OCI-LY7 (cell line): ENCODE measurements at regions not wholly inside any gene's neighbourhood (a gene's known extent, or its start where the extent isn't known, plus 50 kb on each side); places are given as distances from the start of the nearest gene placed in this dataset.

Experiments used
- EZH2phosphoT487 ChIP-seq: fragments of 200-600 bp; sonication (generic); IDR thresholded peaks from 2 replicates; pipeline ENCODE4 v1.6.1; 2018; ENCODE audit warnings: low read depth, borderline replicate concordance, mild to moderate bottlenecking, mixed run types, antibody characterized with exemption, low read length, moderate library complexity, mixed read lengths
- TF ChIP-seq, protein P1 (sequence below): fragments of 200-600 bp; sonication (generic); conservative IDR thresholded peaks from 2 replicates; pipeline ENCODE4 v1.5.1; 2014; ENCODE audit warnings: mild to moderate bottlenecking, antibody characterized with exemption, low read length, moderate library complexity, mixed read lengths

DNA sequence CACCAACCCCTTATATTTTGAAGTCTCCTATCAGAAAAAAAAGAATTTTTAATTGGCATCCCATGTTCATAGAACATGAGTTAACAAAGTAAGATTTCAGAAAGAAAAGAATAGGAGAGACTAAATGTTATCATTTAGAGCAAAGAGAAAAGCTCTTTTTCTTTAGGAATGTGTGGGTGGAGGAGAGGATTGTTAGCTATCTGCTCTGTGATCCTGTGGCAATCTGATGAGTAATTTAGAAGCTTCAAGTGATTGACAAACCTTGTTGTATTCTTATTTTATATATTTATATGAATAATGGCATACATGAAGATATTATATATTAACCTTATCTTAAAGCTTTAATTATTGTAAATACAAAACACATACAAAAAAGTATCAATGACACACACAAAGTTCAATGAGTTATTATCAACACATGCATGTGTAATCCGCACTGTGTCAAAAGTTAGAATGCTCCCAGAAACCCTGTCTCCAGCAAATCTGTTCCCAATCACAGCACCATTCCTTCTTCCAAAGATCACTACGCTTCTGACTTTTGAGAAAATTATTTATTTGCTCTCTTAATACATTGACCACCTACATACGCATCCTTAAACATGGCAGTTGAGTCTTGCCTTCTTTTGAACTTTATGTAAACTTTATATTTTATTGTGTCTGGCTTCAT lies 907.4 kb downstream of the MCTP2 start:
- TF ChIP-seq, protein P1, sequence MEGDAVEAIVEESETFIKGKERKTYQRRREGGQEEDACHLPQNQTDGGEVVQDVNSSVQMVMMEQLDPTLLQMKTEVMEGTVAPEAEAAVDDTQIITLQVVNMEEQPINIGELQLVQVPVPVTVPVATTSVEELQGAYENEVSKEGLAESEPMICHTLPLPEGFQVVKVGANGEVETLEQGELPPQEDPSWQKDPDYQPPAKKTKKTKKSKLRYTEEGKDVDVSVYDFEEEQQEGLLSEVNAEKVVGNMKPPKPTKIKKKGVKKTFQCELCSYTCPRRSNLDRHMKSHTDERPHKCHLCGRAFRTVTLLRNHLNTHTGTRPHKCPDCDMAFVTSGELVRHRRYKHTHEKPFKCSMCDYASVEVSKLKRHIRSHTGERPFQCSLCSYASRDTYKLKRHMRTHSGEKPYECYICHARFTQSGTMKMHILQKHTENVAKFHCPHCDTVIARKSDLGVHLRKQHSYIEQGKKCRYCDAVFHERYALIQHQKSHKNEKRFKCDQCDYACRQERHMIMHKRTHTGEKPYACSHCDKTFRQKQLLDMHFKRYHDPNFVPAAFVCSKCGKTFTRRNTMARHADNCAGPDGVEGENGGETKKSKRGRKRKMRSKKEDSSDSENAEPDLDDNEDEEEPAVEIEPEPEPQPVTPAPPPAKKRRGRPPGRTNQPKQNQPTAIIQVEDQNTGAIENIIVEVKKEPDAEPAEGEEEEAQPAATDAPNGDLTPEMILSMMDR: no peak
- no peak for TF ChIP-seq EZH2phosphoT487
